ENCODE measurements at regions not wholly inside any gene's neighbourhood (a gene's known extent, or its start where the extent isn't known, plus 50 kb on each side); places are given as distances from the start of the nearest gene placed in this dataset.

DNA sequence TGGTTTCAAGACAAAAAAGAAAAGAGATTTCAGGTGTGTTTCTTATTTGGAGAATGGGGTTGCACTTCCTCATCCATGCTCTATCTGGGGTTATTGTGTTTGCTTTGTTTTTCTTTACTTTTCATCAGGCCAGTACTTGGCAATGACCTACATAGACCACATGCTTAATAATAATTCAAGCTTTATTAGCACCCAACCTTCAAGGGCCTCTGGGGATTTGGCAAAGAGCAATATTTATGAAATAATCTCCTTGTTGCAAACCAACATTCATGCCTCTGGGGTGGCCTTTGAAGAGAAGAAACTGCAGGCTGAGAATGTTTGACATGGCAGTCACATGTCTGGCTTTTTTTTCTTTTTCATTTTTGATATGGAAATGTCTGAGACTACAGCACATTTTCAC, 68.2 kb upstream of the SNRK start:
- no peak overlapping the region for H3K27ac ChIP-seq
- H3K27me3 ChIP-seq: no peaks in the 10 kb centered on the region
- H3K4me3 ChIP-seq: no peak overlapping the region
- ATAC-seq (no peak), DNase-seq (no peak)
- TF ChIP-seq, protein P1, sequence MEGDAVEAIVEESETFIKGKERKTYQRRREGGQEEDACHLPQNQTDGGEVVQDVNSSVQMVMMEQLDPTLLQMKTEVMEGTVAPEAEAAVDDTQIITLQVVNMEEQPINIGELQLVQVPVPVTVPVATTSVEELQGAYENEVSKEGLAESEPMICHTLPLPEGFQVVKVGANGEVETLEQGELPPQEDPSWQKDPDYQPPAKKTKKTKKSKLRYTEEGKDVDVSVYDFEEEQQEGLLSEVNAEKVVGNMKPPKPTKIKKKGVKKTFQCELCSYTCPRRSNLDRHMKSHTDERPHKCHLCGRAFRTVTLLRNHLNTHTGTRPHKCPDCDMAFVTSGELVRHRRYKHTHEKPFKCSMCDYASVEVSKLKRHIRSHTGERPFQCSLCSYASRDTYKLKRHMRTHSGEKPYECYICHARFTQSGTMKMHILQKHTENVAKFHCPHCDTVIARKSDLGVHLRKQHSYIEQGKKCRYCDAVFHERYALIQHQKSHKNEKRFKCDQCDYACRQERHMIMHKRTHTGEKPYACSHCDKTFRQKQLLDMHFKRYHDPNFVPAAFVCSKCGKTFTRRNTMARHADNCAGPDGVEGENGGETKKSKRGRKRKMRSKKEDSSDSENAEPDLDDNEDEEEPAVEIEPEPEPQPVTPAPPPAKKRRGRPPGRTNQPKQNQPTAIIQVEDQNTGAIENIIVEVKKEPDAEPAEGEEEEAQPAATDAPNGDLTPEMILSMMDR (IDR thresholded peaks at IDR 0.05): no peak
- H3K4me1 ChIP-seq: no peaks in the 10 kb centered on the region
- intact Hi-C loops (cut with DNase I): no loop called here
- no peaks in the 10 kb centered on the region for H3K36me3 ChIP-seq
- peaks cover 0 to 1% of the 10 kb centered on the region in 2 donors for H3K9me3 ChIP-seq

DNA sequence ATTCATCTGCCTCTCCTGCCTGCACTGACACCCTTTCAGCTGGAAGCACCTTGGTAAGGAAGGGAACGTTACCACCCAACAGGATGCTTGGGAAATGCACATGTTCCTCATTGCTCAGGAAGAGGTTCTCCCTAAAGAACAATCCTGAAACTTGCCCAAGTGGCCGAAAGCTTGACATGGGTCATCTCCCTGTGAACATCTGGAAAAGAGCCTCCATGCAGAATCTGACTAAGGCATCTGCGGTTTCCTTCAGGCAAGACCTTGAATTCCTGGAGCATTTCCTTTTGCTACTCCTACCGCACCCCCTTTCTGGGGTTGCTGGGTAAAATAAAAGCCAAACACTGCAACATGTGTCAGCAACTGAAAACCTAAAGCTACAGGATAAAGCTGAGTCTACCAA, 68.7 kb upstream of the SNRK start:
- H3K36me3 ChIP-seq: no peaks in the 10 kb centered on the region
- no peaks in the 10 kb centered on the region for H3K4me1 ChIP-seq
- ATAC-seq: no peak
- H3K9me3 ChIP-seq: no peaks in the 10 kb centered on the region
- no peak overlapping the region for H3K27ac ChIP-seq
- intact Hi-C loops (cut with DNase I): no loop called here
- H3K4me3 ChIP-seq: no peak overlapping the region
- no peak for DNase-seq
- H3K27me3 ChIP-seq: no peaks in the 10 kb centered on the region
- TF ChIP-seq, protein P1 (IDR thresholded peaks at IDR 0.05): no peak

DNA sequence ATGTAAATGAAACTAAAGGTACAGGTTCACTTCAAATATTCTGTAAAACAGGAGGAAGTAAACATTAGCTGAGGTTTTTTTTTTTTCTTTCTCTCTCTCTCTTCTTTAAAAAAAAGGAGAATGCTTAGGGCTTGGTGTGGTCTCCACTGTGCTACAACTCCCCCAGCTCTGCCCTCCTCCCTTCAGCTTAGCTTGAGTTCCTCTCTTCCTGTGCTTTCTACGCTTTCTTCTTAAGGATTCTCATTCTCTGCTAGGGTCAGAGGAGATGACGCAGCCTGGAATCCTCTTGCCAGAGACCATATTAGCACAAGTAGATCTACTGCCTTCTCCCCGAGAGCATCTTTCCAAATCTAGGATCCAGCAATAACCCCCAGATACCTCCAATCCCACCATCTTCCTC, 69.1 kb upstream of the SNRK start:
- ATAC-seq (no peak), DNase-seq (no peak)
- no peaks in the 10 kb centered on the region for H3K36me3 ChIP-seq
- H3K27ac ChIP-seq: no peak overlapping the region
- no peak overlapping the region for H3K4me3 ChIP-seq
- TF ChIP-seq, protein P1 (IDR thresholded peaks at IDR 0.05): no peak
- no peaks in the 10 kb centered on the region for H3K9me3 ChIP-seq
- no peaks in the 10 kb centered on the region for H3K4me1 ChIP-seq
- H3K27me3 ChIP-seq: no peaks in the 10 kb centered on the region
- intact Hi-C loops (cut with DNase I): no loop called here

DNA sequence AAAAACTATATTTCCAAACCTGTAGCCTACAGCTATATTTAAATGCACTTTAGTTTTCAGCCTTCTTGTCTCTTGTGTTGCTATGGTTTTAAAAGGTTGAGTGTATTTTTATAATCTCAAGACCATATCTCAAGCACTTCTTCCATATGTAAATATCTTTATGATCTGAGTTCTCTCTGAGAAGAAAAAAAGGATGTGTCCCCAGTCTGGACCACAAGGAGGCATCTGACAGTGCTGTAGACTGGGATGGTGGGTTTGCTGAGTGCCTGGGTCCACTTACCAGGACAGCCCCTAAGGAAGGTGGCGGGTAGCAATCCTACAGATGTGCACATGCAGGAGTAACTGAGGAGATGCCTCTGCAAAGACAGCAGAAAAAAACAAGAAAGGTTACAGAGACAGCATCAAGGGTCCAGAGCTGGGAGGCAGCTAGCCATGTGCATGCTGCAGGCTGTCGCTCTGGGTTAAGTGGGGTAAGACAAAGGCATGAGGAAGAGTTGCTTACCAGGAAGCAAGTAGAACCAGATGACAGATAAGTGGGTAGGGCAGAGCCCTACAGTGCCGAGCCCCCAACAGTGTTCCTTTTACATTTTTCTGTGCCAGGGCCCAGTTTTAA, 70.6 kb upstream of the SNRK start:
- Histone ChIP-seq H3K27me3 (no peaks in the 10 kb centered on the region), H3K4me1 (no peaks in the 10 kb centered on the region), H3K9me3 (no peaks in the 10 kb centered on the region), H3K4me3 (no peak overlapping the region), H3K36me3 (no peaks in the 10 kb centered on the region), H3K27ac (no peak overlapping the region)
- intact Hi-C loops (cut with DNase I): no loop called here
- TF ChIP-seq, protein P1 (IDR thresholded peaks at IDR 0.05): no peak
- no peak for DNase-seq
- ATAC-seq: no peak

DNA sequence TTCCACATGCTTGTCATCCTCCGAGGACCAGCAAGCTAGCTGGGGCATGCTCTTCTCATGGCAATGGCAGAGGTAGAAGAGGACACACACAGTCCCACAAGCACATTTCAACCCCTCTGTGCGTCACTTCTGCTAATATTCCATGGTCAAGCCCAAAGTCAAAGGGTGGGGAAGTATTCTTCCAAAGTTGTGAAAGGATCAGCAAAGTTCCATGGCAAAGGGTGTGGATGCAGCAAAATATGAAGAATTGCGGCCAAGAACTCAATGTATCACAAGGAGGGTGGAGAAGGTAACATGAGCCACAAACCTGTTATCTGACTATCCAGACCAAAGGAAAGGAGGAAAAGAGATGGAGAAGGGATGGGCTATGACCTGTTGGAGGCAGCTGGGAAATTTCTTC, 71.2 kb upstream of the SNRK start:
- no peak overlapping the region for H3K4me3 ChIP-seq
- H3K36me3 ChIP-seq: no peaks in the 10 kb centered on the region
- ATAC-seq (no peak), DNase-seq (no peak)
- intact Hi-C loops (cut with DNase I): no loop called here
- no peaks in the 10 kb centered on the region for H3K4me1 ChIP-seq
- no peak overlapping the region for H3K27ac ChIP-seq
- TF ChIP-seq, protein P1 (IDR thresholded peaks at IDR 0.05): no peak
- H3K9me3 ChIP-seq: no peaks in the 10 kb centered on the region
- H3K27me3 ChIP-seq: no peaks in the 10 kb centered on the region
